Astrocyte of the cerebellum (primary cell): ENCODE measurements at regions not wholly inside any gene's neighbourhood (a gene's known extent, or its start where the extent isn't known, plus 50 kb on each side); places are given as distances from the start of the nearest gene placed in this dataset.

Source experiments
- DNase-seq: peaks from one replicate; pipeline ENCODE4 v3.0.0-alpha.2; 2011; ENCODE audit warnings: low read depth
- H3K4me3 ChIP-seq: 2 replicates; pipeline ENCODE4 v1.5.1; 2011; ENCODE audit warnings: mild to moderate bottlenecking, low read depth, low read length, moderate library complexity
- CTCF ChIP-seq: IDR thresholded peaks from 2 replicates; pipeline ENCODE4 v1.5.1; 2012; ENCODE audit warnings: low read length, low read depth, moderate library complexity, mild to moderate bottlenecking; ENCODE audit errors: missing control alignments
- in situ Hi-C: cut with HindIII; loops from 2 replicates; pipeline ENCODE4 v1.10.0; 2017; ENCODE audit warnings: low sequenced_read_pairs

- no peak overlapping the region for H3K4me3 ChIP-seq
- DNase-seq = no peak
- no peak for TF ChIP-seq CTCF
- in situ Hi-C loops = no loop called here
Measured at GRCh38 chr17:77364941-77365583, 224.3 kb downstream of the SEC14L1 start.

GRCh38 chr17:77365584-77366186, 224.9 kb downstream of the SEC14L1 start:
- in situ Hi-C loops = no loop called here
- no peak overlapping the region for H3K4me3 ChIP-seq
- no peak for TF ChIP-seq CTCF
- DNase-seq = peak; percentile 58

GRCh38 chr17:77366206-77366557, 225.4 kb downstream of the SEC14L1 start:
- in situ Hi-C loops = no loop called here
- DNase-seq = no peak
- TF ChIP-seq CTCF = no peak
- H3K4me3 ChIP-seq = no peak overlapping the region

- no peak for DNase-seq
Measured at GRCh38 chr17:77366558-77367245, 225.9 kb downstream of the SEC14L1 start.

GRCh38 chr17:77369544-77369971, 228.8 kb downstream of the SEC14L1 start:
- TF ChIP-seq CTCF = no peak
- no peak for DNase-seq
- no peak overlapping the region for H3K4me3 ChIP-seq
- in situ Hi-C loops = no loop called here

More at GRCh38 chr17:77366558-77367245, 225.9 kb downstream of the SEC14L1 start:
- no peak for TF ChIP-seq CTCF
- no peak overlapping the region for H3K4me3 ChIP-seq
- in situ Hi-C loops = no loop called here

- TF ChIP-seq CTCF = no peak
- in situ Hi-C loops = no loop called here
- H3K4me3 ChIP-seq = no peak overlapping the region
- DNase-seq = no peak
Measured at GRCh38 chr17:77370586-77370985, 229.8 kb downstream of the SEC14L1 start.
